ENCODE measurements at regions not wholly inside any gene's neighbourhood (a gene's known extent, or its start where the extent isn't known, plus 50 kb on each side); places are given as distances from the start of the nearest gene placed in this dataset.

DNA sequence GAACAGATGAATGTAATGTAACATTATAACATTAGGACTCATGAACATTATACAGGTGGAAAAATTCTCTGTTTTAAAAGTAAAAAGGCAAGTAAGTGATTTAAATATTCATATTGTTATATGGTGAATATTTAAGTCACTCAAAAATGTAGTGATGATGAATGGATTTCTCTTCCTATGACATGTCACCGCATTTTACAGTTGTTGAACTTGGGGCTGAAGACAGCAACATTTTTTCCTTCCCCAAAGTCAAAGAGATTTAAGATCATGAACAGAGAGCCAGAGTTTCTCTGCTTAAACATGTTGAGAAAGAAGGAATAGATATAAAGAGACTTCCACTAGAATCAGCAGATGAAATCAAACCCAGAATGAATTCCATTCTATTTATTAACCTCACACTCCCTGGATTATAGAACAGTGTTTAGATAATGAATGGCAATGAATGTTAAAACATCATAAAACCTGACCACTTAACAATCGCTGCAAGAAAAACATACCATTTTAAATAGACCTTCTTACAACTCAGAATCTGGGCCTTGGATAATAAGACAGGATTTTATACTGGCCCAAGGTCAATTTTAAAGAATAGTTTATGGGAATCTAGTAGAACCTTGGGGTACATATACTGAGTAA, 163.6 kb upstream of the SIX2 start:
- no peak for DNase-seq (ENCODE audit: low spot score)
- Histone ChIP-seq H3K27me3 (replicated peaks; ENCODE audit: insufficient read depth, low read depth, low read length, poor library complexity) (peaks cover 63% of the 10 kb centered on the region), H3K36me3 (ENCODE audit: insufficient read depth, low read length, poor library complexity, severe bottlenecking) (no peaks in the 10 kb centered on the region), H3K4me1 (ENCODE audit: insufficient read depth, low read length, poor library complexity, severe bottlenecking) (no peaks in the 10 kb centered on the region), H3K27ac (ENCODE audit: low read depth, low read length, poor library complexity, severe bottlenecking) (no peak overlapping the region), H3K9me3 (ENCODE audit: low read depth, low read length, poor library complexity, severe bottlenecking) (no peaks in the 10 kb centered on the region), H3K4me3 (ENCODE audit: low read depth, low read length, poor library complexity, severe bottlenecking) (no peak overlapping the region)
- TF ChIP-seq, protein P1, sequence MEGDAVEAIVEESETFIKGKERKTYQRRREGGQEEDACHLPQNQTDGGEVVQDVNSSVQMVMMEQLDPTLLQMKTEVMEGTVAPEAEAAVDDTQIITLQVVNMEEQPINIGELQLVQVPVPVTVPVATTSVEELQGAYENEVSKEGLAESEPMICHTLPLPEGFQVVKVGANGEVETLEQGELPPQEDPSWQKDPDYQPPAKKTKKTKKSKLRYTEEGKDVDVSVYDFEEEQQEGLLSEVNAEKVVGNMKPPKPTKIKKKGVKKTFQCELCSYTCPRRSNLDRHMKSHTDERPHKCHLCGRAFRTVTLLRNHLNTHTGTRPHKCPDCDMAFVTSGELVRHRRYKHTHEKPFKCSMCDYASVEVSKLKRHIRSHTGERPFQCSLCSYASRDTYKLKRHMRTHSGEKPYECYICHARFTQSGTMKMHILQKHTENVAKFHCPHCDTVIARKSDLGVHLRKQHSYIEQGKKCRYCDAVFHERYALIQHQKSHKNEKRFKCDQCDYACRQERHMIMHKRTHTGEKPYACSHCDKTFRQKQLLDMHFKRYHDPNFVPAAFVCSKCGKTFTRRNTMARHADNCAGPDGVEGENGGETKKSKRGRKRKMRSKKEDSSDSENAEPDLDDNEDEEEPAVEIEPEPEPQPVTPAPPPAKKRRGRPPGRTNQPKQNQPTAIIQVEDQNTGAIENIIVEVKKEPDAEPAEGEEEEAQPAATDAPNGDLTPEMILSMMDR (conservative IDR thresholded peaks at IDR 0.05; ENCODE audit: low read depth, low read length): no peak
- TF ChIP-seq EZH2 (IDR thresholded peaks at IDR 0.05; ENCODE audit: borderline replicate concordance, low read depth, low read length, poor library complexity, severe bottlenecking): no peak
- BruUV-seq (replicated peaks): no TSS peak
- intact Hi-C loops (cut with micrococcal nuclease; ENCODE audit: unreplicated experiment): no loop called here
- ChIA-PET CTCF (interaction anchor here (0.5 kb wide), 1 partner anchor 695 kb away, joined by 13 read pairs; no protein-coding TSS in a partner anchor), POLR2A (ENCODE audit: low non-redundant PET) (no interaction called here)

- H3K9me3 ChIP-seq (ENCODE audit: low read depth, low read length, poor library complexity, severe bottlenecking): no peaks in the 10 kb centered on the region
- H3K27ac ChIP-seq (ENCODE audit: low read depth, low read length, poor library complexity, severe bottlenecking): no peak overlapping the region
- DNase-seq (ENCODE audit: low spot score): no peak
- peaks cover 70% of the 10 kb centered on the region for H3K27me3 ChIP-seq (replicated peaks; ENCODE audit: insufficient read depth, low read depth, low read length, poor library complexity)
- ChIA-PET CTCF (interaction anchor here (0.5 kb wide), 1 partner anchor 696 kb away, joined by 13 read pairs; no protein-coding TSS in a partner anchor), POLR2A (ENCODE audit: low non-redundant PET) (no interaction called here)
- no peaks in the 10 kb centered on the region for H3K4me1 ChIP-seq (ENCODE audit: insufficient read depth, low read length, poor library complexity, severe bottlenecking)
- H3K36me3 ChIP-seq (ENCODE audit: insufficient read depth, low read length, poor library complexity, severe bottlenecking): no peaks in the 10 kb centered on the region
- TF ChIP-seq EZH2 (IDR thresholded peaks at IDR 0.05; ENCODE audit: borderline replicate concordance, low read depth, low read length, poor library complexity, severe bottlenecking): no peak
- TF ChIP-seq, protein P1 (conservative IDR thresholded peaks at IDR 0.05; ENCODE audit: low read depth, low read length): no peak
- H3K4me3 ChIP-seq (ENCODE audit: low read depth, low read length, poor library complexity, severe bottlenecking): no peak overlapping the region
- BruUV-seq (replicated peaks): no TSS peak
- intact Hi-C loops (cut with micrococcal nuclease; ENCODE audit: unreplicated experiment): no loop called here
Observed at GRCh38 chr2:45172142-45172541, 162.9 kb upstream of the SIX2 start.

DNA sequence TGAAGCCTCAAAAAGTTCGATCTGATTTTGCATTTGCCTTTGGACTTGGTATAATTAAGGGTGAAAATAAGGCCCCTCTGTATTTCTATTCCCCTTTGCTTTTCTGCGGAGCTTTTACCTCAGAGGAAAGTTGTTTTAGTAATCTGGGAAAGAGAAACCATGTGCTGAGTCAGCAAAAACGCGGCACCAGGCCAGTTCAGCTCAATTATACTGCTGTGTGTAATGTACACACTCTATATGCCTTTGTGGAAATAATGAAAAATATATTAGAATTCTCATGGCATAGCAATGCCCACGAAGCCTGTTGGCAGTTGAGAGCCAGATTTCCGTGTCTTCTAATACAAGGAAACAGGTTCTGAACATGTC, 161.9 kb upstream of the SIX2 start:
- DNase-seq (ENCODE audit: low spot score): no peak
- no TSS peak for BruUV-seq (replicated peaks)
- H3K27me3 ChIP-seq (replicated peaks; ENCODE audit: insufficient read depth, low read depth, low read length, poor library complexity): peaks cover 81% of the 10 kb centered on the region
- CTCF ChIA-PET: no interaction called here
- no peak overlapping the region for H3K4me3 ChIP-seq (ENCODE audit: low read depth, low read length, poor library complexity, severe bottlenecking)
- POLR2A ChIA-PET (ENCODE audit: low non-redundant PET): no interaction called here
- H3K36me3 ChIP-seq (ENCODE audit: insufficient read depth, low read length, poor library complexity, severe bottlenecking): no peaks in the 10 kb centered on the region
- H3K4me1 ChIP-seq (ENCODE audit: insufficient read depth, low read length, poor library complexity, severe bottlenecking): no peaks in the 10 kb centered on the region
- no peaks in the 10 kb centered on the region for H3K9me3 ChIP-seq (ENCODE audit: low read depth, low read length, poor library complexity, severe bottlenecking)
- intact Hi-C loops (cut with micrococcal nuclease; ENCODE audit: unreplicated experiment): no loop called here
- no peak overlapping the region for H3K27ac ChIP-seq (ENCODE audit: low read depth, low read length, poor library complexity, severe bottlenecking)
- TF ChIP-seq, protein P1 (conservative IDR thresholded peaks at IDR 0.05; ENCODE audit: low read depth, low read length): no peak
- TF ChIP-seq EZH2 (IDR thresholded peaks at IDR 0.05; ENCODE audit: borderline replicate concordance, low read depth, low read length, poor library complexity, severe bottlenecking): no peak

Measured in A673 (cell line).